ENCODE measurements at regions not wholly inside any gene's neighbourhood (a gene's known extent, or its start where the extent isn't known, plus 50 kb on each side); places are given as distances from the start of the nearest gene placed in this dataset.

DNA sequence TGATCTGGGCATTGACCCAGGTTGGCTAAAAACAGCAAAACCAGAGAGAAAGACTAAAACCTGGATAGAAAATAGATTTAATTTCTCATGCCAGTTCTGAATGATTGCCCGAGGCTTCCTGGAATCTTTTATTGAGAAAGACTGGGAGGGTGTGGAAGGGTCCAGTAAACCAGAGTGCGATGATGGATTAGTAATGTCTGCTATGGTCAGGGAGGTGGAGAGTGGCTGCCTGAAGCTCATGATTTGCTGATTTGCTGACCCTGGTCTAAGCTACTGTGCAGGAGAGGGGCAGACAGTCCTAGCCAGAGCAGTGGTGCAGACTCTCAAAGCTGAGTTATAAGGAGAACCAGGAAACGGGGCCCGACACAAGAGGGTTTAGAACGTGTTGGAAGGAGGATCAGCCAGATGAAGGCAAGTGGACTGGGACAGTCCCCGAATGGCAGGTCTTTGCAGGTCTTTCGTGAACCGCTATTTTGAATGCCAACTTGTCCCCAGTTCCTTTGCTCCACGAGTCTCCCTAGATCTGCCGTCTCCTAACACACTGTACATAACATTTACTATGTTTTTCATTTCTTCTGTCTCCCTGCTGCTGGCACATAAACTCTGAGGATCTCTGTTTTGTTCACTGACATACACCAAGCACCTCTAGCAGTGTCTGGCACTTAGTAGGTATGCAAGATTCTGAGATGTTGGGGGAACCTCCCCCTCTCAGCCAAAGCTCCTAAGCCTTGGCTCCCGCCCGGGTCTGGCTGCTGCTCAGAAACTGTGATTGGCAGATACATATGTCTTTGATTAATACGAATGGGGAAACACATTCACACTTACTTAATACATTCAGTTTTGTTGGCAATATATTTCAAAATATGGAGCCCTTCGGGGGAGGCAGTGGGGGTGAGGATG lies 237.3 kb upstream of the TNRC6C start:
- DNase-seq, result no peak

DNA sequence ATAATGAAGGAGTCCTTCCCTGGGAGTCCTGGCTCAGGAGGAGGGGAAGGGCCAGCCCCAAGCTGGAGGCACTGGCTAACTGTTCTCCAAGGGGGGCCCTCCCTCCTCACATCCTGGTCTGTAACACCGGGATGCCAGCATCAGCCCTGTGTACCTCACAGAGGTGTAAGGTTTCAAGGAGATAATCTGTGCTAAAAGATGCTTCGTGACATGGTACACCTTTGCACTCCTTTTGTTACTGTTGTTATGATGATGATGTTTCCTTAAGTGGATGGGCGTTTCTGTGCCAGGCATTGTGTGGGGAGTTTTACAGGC lies 236.7 kb upstream of the TNRC6C start:
- no peak for DNase-seq

DNA sequence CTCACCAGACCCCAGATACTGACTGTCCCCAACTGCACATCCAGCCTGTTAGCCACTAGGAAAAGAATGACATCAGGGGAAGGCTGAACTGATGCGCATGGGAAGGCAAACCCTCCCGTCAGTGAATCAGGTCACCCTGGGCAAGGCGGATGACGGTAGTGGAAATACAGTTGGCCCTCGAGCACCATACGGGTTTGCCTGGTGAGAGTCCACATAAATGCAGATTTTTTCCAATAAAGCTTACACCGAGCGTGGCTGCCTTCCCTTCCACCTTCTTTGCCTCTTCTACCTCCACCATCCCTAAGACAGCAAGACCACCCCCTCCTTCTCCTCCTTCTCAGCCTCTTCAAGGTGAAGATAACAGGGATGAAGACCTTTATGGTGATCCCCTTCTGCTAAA lies 236.1 kb upstream of the TNRC6C start:
- no peak for DNase-seq

- peak; percentile 43 for DNase-seq
Observed at GRCh38 chr17:77723071-77723908, 235.2 kb upstream of the TNRC6C start.

GRCh38 chr17:77723909-77724875 lies 234.3 kb upstream of the TNRC6C start:
- DNase-seq, result no peak

DNA sequence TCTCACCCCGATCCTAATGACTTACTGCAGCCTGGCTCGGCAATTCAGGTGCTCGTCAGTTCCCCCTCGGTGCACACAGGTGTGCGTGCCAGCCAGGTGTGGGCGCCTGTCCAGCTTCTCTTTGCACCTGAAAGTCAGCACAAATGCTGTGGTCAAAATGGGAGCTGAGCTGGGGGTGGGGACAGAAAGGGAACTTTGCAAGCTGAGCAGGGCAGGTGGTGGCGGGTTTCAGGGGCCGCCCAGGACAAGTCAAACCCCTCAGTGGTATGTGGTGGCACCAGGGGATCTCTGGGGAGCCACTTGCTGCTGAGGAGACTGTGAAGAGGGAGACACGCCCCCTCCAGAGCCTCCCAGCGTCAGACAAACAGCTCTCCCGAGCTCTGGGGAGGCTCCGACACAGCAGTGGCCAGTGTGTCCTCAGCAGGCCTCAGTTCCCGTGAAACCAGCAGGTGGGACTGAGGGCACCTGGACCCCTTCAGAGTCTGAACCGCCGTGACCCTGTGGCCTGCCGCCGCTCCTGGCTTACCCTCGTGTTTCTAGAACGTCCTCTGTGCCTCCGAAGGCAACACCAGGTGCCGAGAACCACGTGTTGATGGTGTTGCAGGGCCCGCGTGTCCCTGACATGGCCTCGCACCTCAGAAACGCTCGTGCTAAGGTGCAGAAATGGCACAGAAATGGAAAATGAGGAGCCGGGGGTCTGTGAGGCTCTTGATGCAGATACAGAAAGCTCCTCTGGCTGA lies 233.5 kb upstream of the TNRC6C start:
- no peak for DNase-seq

- no peak for DNase-seq
Observed at GRCh38 chr17:77725846-77726245, 232.7 kb upstream of the TNRC6C start.

DNA sequence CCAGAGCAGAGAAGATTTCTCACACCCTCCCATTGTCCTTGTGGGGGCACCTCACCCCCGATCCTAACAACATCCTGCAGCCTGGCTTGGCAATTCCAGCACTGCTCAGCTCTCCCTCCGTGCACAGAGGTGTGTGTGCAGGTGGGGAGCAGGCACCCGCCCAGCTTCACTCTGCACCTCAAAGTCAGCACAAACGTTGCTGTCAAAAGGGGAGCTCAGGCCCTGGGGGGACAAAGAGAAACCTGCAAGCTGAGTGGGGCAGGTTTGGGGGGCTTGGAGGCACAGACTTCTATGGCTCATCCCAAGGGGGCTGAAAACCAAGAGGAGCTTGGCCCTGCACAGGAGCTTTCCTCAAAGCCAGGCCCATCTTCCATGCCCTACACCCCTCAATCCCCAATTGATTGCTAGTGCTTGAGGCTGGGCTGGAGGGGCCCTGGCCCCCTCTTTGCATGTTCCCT lies 231.9 kb upstream of the TNRC6C start:
- no peak for DNase-seq

- DNase-seq, result no peak
Observed at GRCh38 chr17:77727037-77727615, 231.4 kb upstream of the TNRC6C start.

DNA sequence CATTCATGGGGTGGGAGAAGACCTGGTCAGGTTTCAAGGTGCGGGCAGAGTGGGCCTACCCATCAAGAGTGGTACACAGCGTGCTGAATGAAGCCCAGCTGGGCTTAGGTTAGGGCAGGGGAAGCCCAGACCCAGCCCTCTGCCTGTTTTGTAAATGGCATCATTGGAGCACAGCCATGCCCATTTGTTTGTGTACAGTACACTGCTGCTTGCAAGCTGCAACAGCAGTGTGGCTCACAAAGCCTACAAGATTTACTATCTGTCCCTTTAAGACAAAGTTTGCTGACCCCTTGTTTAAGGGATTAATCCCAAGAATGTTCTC lies 230.1 kb upstream of the TNRC6C start:
- DNase-seq, result peak; percentile 96

DNA sequence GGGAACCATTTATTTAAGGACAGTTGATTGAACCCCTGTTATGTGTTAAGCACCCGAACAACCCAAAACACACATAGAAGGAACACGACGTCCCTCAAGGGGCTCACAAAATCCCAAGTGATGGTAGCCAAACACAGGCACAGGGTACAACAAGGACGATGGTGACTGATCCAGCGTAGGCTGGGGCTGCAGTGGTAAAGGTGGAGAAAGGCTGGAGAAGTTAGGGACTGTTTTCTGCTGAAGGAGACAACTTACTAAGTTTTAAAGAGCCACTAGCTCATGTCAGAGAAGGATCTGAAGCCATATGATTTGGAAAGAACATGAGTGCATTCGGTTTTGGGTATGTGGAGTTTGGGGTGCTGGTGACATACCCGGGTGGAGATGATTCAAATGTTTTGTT lies 229.6 kb upstream of the TNRC6C start:
- no peak for DNase-seq

GRCh38 chr17:77729587-77729986 lies 228.9 kb upstream of the TNRC6C start:
- DNase-seq, result no peak

GRCh38 chr17:77730376-77730775 lies 228.1 kb upstream of the TNRC6C start:
- no peak for DNase-seq

- DNase-seq, result no peak
Observed at GRCh38 chr17:77733576-77734296, 224.8 kb upstream of the TNRC6C start.

DNA sequence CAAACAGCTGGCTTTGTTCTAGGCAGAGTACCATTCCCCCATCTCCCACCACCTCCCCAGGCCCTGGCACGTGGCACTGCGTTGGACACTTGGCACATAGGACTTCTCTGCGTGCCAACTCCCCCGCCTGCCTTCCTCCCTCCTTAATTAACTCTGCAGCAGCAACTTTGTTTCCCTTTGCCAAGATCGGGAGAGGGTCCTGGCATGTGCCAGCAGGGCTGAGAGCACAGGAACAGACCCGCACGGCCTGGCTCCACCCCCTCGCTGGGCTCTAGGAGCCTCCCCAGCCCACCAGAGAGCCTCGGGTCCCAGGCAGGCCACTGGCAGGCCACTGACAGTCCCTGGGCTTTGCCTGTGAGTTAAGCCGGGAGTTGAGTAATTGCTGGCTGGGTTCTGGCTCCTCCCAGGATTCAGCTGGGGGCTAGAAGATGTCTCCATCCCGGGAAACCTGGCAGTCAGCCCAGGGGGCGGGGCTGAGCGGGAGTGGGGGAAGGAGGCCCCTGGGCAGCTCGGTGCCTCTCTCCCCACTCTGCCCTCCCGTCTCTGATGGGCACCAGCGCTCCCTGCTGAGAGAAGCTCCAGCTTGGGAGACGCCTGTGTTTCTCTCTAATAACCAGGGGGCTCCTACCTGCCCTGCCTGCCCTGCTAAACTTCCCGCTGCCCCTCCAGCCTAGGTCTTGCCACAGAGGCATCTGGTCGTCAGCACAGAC lies 224.0 kb upstream of the TNRC6C start:
- DNase-seq, result peak; percentile 95

- peak; percentile 71 for DNase-seq
Observed at GRCh38 chr17:77735081-77735565, 223.4 kb upstream of the TNRC6C start.

DNA sequence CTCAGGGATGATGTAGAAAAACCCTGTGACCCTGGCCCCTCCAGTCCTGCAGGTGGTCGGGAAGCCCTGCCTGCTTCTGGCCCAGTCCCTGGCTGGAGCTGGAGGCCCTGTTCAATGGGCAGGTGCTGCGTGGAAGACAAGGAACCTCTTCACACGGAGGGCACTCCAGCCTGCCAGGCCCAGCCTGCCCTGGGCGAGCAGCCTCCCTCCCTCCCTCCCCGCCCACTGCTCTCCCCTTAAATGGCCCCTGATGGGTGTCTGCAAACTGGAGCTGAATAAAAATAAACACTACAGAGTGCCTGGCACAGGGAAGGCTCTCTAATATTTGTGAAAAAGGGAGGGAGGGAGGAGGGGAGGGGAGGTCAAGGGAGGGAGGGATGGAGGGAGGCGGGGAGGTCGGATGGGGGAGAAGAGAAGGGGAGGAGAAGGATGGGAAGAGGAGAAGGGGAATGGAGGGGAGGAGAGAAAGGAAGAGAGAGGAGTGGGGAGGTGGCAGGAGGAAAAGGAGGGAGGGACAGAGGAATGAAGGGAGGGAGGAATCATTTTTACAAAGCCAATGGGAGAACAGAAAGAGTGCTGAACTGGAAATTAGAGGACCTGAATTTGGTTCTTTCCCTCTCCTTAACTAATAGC lies 222.8 kb upstream of the TNRC6C start:
- DNase-seq, result peak; percentile 55

DNA sequence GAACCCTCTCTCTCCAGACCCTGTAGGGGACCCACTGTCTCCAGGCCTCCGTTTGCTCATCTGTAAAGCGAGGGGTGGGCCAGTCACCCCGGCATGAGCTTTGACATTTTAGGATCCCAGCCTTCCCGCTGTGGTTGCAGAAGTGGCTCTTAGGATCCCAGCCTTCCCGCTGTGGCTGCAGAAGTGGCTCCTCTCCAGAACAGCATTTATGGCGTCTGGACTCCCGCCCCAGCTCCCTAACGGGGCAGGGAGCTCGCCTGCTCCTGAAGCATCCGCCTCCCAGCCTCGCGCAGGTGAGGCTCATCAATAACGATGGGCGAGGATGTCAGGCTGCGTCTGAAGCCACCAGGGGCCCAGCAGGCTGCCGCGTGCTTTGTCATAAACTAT lies 222.3 kb upstream of the TNRC6C start:
- no peak for DNase-seq

GRCh38 chr17:77736721-77737120 lies 221.8 kb upstream of the TNRC6C start:
- DNase-seq, result no peak
